Spinal cord (tissue), 9 donors: ENCODE measurements at regions not wholly inside any gene's neighbourhood (a gene's known extent, or its start where the extent isn't known, plus 50 kb on each side); places are given as distances from the start of the nearest gene placed in this dataset.

Experiments used
- DNase-seq, 6 donors: peaks; one replicate each; pipeline versions ENCODE4 v3.0.0 to v3.0.0-alpha.2; 2013 to 2015; ENCODE audit warnings: low spot score in 6 of 6, low read depth in 4 of 6
- H3K27ac ChIP-seq: one replicate; pipeline ENCODE4 v1.5.1; 2013; ENCODE audit warnings: low read depth, low read length, control low read depth
- H3K27me3 ChIP-seq: one replicate; pipeline ENCODE4 v1.6.1; 2013; ENCODE audit warnings: low read length; ENCODE audit not compliant: control insufficient read depth, insufficient read depth
- H3K36me3 ChIP-seq: one replicate; pipeline ENCODE4 v1.6.1; 2013; ENCODE audit warnings: low read length; ENCODE audit not compliant: control insufficient read depth, insufficient read depth
- H3K4me1 ChIP-seq: one replicate; pipeline ENCODE4 v1.6.1; 2013; ENCODE audit warnings: low read length; ENCODE audit not compliant: control insufficient read depth, insufficient read depth
- H3K4me3 ChIP-seq: one replicate; pipeline ENCODE4 v1.5.1; 2013; ENCODE audit warnings: low read depth, low read length, control low read depth
- H3K9me3 ChIP-seq: one replicate; pipeline ENCODE4 v1.6.1; 2013; ENCODE audit warnings: low read length; ENCODE audit not compliant: control insufficient read depth, insufficient read depth
- WGBS: methylation state at CpG from one replicate; pipeline ENCODE4 v1.1.5; 2013; ENCODE audit warnings: missing lambda C conversion rate; ENCODE audit not compliant: insufficient coverage; 5-methylcytosine and 5-hydroxymethylcytosine counted together
- donor health status: healthy.

GRCh38 chr4:45741897-45742296 lies 382.0 kb downstream of the GABRG1 start:
- no peaks in the 10 kb centered on the region for H3K27me3 ChIP-seq
- H3K27ac ChIP-seq = no peak overlapping the region
- no peak overlapping the region for H3K4me3 ChIP-seq
- H3K36me3 ChIP-seq = no peaks in the 10 kb centered on the region
- H3K9me3 ChIP-seq = peaks cover 4% of the 10 kb centered on the region
- no CpG with 5 or more reads among the region's 1 CpG for WGBS
- DNase-seq = no peak
- H3K4me1 ChIP-seq = no peaks in the 10 kb centered on the region

- Histone ChIP-seq H3K4me3 (no peak overlapping the region), H3K36me3 (no peaks in the 10 kb centered on the region), H3K27ac (no peak overlapping the region), H3K4me1 (no peaks in the 10 kb centered on the region), H3K27me3 (no peaks in the 10 kb centered on the region), H3K9me3 (no peaks in the 10 kb centered on the region)
- no CpG with 5 or more reads among the region's 1 CpG for WGBS
- peak in 2 of 6 donors; percentile 15 to 29 for DNase-seq
These were observed 391.7 kb downstream of the GABRG1 start for GRCh38 chr4:45732161-45732560.

GRCh38 chr4:45716093-45716492 lies 407.8 kb downstream of the GABRG1 start:
- WGBS = no CpG with 5 or more reads among the region's 3 CpGs
- no peak for DNase-seq

GRCh38 chr4:45713996-45714395 lies 409.9 kb downstream of the GABRG1 start:
- H3K4me3 ChIP-seq = no peak overlapping the region
- H3K27ac ChIP-seq = no peak overlapping the region
- H3K9me3 ChIP-seq = no peaks in the 10 kb centered on the region
- DNase-seq = no peak
- no peaks in the 10 kb centered on the region for H3K4me1 ChIP-seq
- no peaks in the 10 kb centered on the region for H3K27me3 ChIP-seq
- WGBS = no CpG with 5 or more reads among the region's 1 CpG
- H3K36me3 ChIP-seq = no peaks in the 10 kb centered on the region

More at GRCh38 chr4:45716093-45716492, 407.8 kb downstream of the GABRG1 start:
- Histone ChIP-seq H3K4me3 (no peak overlapping the region), H3K36me3 (no peaks in the 10 kb centered on the region), H3K4me1 (no peaks in the 10 kb centered on the region), H3K27me3 (no peaks in the 10 kb centered on the region), H3K27ac (no peak overlapping the region), H3K9me3 (no peaks in the 10 kb centered on the region)

DNA sequence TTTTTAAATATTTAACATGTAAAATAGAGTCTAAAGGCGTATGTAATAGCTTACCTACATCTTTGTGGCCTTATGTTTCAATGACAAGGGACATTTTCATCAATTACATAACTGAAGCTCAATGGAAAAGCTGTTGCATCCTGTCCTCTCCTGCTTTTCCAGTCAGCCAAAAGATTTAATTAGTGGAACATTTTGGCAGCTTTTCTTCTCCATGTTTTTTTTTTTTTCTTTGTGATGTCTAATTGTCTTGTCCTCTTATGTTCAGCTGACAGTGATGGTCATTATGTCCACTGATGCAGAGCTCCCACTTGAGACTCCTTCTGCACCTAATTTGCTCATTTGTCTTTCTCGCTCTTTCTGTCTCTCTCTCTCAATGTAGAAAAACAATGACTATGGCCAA lies 422.2 kb downstream of the GABRG1 start:
- DNase-seq = peak in 1 of 6 donors; percentile 4
- Histone ChIP-seq H3K9me3 (no peaks in the 10 kb centered on the region), H3K36me3 (no peaks in the 10 kb centered on the region), H3K27ac (no peak overlapping the region), H3K27me3 (no peaks in the 10 kb centered on the region), H3K4me1 (no peaks in the 10 kb centered on the region), H3K4me3 (no peak overlapping the region)
- WGBS = no CpG with 5 or more reads among the region's 2 CpGs

- Histone ChIP-seq H3K4me3 (no peak overlapping the region), H3K36me3 (no peaks in the 10 kb centered on the region), H3K9me3 (no peaks in the 10 kb centered on the region), H3K27ac (no peak overlapping the region), H3K4me1 (no peaks in the 10 kb centered on the region), H3K27me3 (no peaks in the 10 kb centered on the region)
- peak in 1 of 6 donors; percentile 4 for DNase-seq
These were observed 430.1 kb downstream of the GABRG1 start for GRCh38 chr4:45693746-45694145.

GRCh38 chr4:45692131-45692735 lies 431.6 kb downstream of the GABRG1 start:
- DNase-seq = peak in 2 of 6 donors; percentile 16 to 75
- H3K36me3 ChIP-seq = no peaks in the 10 kb centered on the region
- no peaks in the 10 kb centered on the region for H3K4me1 ChIP-seq
- H3K4me3 ChIP-seq = no peak overlapping the region
- 93% methylated on average over 1 of the region's 4 CpGs for WGBS
- no peak overlapping the region for H3K27ac ChIP-seq
- H3K9me3 ChIP-seq = no peaks in the 10 kb centered on the region
- H3K27me3 ChIP-seq = no peaks in the 10 kb centered on the region

DNA sequence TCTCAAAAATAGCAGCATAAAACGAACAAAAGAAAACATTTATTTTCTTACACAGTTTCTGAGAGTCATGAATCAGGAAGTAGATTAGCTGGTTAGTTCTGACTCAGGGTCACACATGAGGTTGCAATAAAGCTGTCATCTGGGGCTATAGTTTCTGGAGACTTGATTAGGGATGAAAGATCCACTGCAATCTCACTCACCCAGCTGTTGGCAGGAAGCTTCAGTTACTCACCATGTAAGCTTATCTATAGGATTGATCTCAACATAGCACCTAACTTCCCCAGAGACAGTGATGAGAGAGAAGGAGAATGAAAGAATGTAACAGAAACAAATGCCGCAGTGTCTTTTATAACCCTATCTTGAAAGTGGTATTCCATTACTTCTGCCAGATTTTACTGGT lies 435.5 kb downstream of the GABRG1 start:
- WGBS = no CpG with 5 or more reads among the region's 2 CpGs
- H3K4me1 ChIP-seq = no peaks in the 10 kb centered on the region
- no peak overlapping the region for H3K27ac ChIP-seq
- no peaks in the 10 kb centered on the region for H3K27me3 ChIP-seq
- no peak for DNase-seq
- no peaks in the 10 kb centered on the region for H3K36me3 ChIP-seq
- H3K4me3 ChIP-seq = no peak overlapping the region
- H3K9me3 ChIP-seq = no peaks in the 10 kb centered on the region

DNA sequence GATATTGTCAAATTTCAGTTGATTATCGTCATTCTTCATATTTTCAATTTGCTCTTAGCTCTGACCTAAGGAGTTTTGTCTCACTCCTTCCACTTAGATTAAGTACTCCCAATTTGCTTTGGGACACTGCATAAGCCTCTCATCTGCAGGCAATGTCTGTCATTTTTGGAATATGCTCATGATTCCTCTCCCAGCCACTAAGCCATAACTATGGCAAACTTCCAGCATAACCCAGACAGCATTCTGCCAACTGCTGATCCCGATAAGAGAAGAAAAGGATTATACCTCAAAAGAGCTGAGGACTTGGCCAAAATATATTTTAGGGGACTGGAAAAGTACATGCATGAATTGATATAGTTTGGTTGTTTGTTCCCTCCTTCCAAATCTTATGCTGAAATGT lies 444.4 kb downstream of the GABRG1 start:
- DNase-seq = no peak
- no peak overlapping the region for H3K27ac ChIP-seq
- H3K27me3 ChIP-seq = no peaks in the 10 kb centered on the region
- no peak overlapping the region for H3K4me3 ChIP-seq
- H3K4me1 ChIP-seq = no peaks in the 10 kb centered on the region
- H3K36me3 ChIP-seq = no peaks in the 10 kb centered on the region
- 63% methylated on average over 1 of the region's 2 CpGs for WGBS
- no peaks in the 10 kb centered on the region for H3K9me3 ChIP-seq

DNA sequence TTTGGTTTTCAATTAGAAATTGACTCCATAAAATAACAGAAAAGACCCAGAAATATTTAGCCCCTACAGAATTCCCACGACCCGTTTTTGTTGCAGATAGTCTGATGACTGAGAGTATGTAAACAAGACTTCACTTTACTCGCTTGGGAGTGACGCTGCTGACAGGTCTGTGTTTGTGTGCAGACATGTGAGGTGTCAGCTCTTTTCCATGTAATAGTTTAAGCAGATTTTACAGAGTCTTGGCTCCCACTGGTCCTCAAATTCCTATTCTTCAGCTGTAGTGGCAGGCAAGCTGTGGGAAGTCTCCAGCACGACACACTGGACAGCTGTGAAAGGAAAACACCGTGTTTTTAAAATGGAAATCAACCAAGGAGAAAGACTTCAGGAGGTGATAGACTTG lies 455.7 kb downstream of the GABRG1 start:
- WGBS = no CpG with 5 or more reads among the region's 6 CpGs
- DNase-seq = peak in 1 of 6 donors; percentile 15
- Histone ChIP-seq H3K9me3 (no peaks in the 10 kb centered on the region), H3K36me3 (no peaks in the 10 kb centered on the region), H3K27ac (no peak overlapping the region), H3K4me3 (no peak overlapping the region), H3K27me3 (peaks cover 2% of the 10 kb centered on the region), H3K4me1 (no peaks in the 10 kb centered on the region)
